ENCODE measurements at regions not wholly inside any gene's neighbourhood (a gene's known extent, or its start where the extent isn't known, plus 50 kb on each side); places are given as distances from the start of the nearest gene placed in this dataset.

DNA sequence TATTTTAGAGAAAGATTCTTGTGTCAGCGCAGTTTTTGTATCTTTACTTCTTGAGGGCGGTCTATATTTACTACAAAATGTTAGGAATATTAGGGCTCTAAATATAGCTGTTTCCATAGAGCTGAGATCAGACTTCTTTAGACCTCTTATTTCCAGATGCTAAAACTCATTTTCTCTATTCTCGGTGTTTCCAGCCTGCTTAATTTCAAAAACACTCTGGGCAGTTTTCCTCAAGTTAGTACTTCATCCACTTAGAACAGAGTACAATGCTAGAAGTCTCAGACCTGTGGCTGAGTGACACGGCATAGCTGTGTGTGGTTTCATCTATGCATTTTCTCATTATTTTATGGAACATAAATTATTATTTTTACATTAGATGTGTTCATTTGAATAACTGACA is 346.6 kb downstream of the PABPC4L start:
- Histone ChIP-seq H3K9ac (ENCODE audit: insufficient read length, low read depth) (no peak overlapping the region), H3K4me3 (ENCODE audit: insufficient read length, low read depth) (no peak overlapping the region), H3K36me3 (ENCODE audit: insufficient read depth, insufficient read length, low read length) (no peaks in the 10 kb centered on the region), H3K4me1 (ENCODE audit: insufficient read depth, insufficient read length) (no peaks in the 10 kb centered on the region), H3K27me3 (ENCODE audit: insufficient read depth, insufficient read length) (no peaks in the 10 kb centered on the region), H3K9me3 (ENCODE audit: insufficient read depth, low read length) (no peaks in the 10 kb centered on the region)
- TF ChIP-seq YY1 (IDR thresholded peaks at IDR 0.05; ENCODE audit: insufficient read depth, insufficient read length) (no peak), ZNF274 (IDR thresholded peaks at IDR 0.05; ENCODE audit: low read depth, low read length) (no peak), SUZ12 (IDR thresholded peaks at IDR 0.05; ENCODE audit: extremely low read depth, insufficient read depth, insufficient read length) (no peak)
- DNase-seq (ENCODE audit: low read depth, low spot score), result no peak

- TF ChIP-seq YY1 (IDR thresholded peaks at IDR 0.05; ENCODE audit: insufficient read depth, insufficient read length) (no peak), ZNF274 (IDR thresholded peaks at IDR 0.05; ENCODE audit: low read depth, low read length) (no peak), SUZ12 (IDR thresholded peaks at IDR 0.05; ENCODE audit: extremely low read depth, insufficient read depth, insufficient read length) (no peak)
- peak; percentile 1 for DNase-seq (ENCODE audit: low read depth, low spot score)
- no peaks in the 10 kb centered on the region for H3K36me3 ChIP-seq (ENCODE audit: insufficient read depth, insufficient read length, low read length)
- no peaks in the 10 kb centered on the region for H3K27me3 ChIP-seq (ENCODE audit: insufficient read depth, insufficient read length)
- H3K9ac ChIP-seq (ENCODE audit: insufficient read length, low read depth), result no peak overlapping the region
- H3K9me3 ChIP-seq (ENCODE audit: insufficient read depth, low read length), result no peaks in the 10 kb centered on the region
- H3K4me3 ChIP-seq (ENCODE audit: insufficient read length, low read depth), result no peak overlapping the region
- no peaks in the 10 kb centered on the region for H3K4me1 ChIP-seq (ENCODE audit: insufficient read depth, insufficient read length)
Measured at GRCh38 chr4:133839326-133839725, 362.3 kb downstream of the PABPC4L start.

- no peak for DNase-seq (ENCODE audit: low read depth, low spot score)
- H3K27me3 ChIP-seq (ENCODE audit: insufficient read depth, insufficient read length), result no peaks in the 10 kb centered on the region
- H3K4me1 ChIP-seq (ENCODE audit: insufficient read depth, insufficient read length), result no peaks in the 10 kb centered on the region
- no peaks in the 10 kb centered on the region for H3K36me3 ChIP-seq (ENCODE audit: insufficient read depth, insufficient read length, low read length)
- no peak overlapping the region for H3K4me3 ChIP-seq (ENCODE audit: insufficient read length, low read depth)
- no peak overlapping the region for H3K9ac ChIP-seq (ENCODE audit: insufficient read length, low read depth)
- no peaks in the 10 kb centered on the region for H3K9me3 ChIP-seq (ENCODE audit: insufficient read depth, low read length)
- no peak for TF ChIP-seq ZNF274 (IDR thresholded peaks at IDR 0.05; ENCODE audit: low read depth, low read length)
- TF ChIP-seq YY1 (IDR thresholded peaks at IDR 0.05; ENCODE audit: insufficient read depth, insufficient read length), result no peak
- no peak for TF ChIP-seq SUZ12 (IDR thresholded peaks at IDR 0.05; ENCODE audit: extremely low read depth, insufficient read depth, insufficient read length)
Measured at GRCh38 chr4:133823177-133823576, 378.4 kb downstream of the PABPC4L start.

DNA sequence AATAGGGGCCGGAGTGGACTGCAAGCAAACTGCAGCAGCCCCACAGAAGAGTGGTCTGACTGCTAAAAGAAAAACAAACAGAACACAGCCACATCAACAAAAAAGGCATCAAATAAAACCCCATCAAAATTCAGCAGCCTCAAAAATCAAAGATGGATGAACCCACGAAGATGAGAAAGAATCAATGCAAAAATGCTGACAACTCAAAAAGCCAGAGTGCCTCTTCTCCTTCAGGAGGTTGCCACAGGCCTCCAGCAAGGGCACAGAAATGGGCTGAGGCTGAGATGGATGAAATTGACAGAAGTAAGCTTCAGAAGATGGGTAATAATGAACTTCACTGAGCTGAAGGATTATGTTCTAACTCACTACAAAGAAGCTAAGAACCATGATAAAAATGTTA is 388.6 kb downstream of the PABPC4L start:
- TF ChIP-seq SUZ12 (IDR thresholded peaks at IDR 0.05; ENCODE audit: extremely low read depth, insufficient read depth, insufficient read length) (no peak), YY1 (IDR thresholded peaks at IDR 0.05; ENCODE audit: insufficient read depth, insufficient read length) (no peak), ZNF274 (IDR thresholded peaks at IDR 0.05; ENCODE audit: low read depth, low read length) (no peak)
- no peak for DNase-seq (ENCODE audit: low read depth, low spot score)

GRCh38 chr4:133812236-133812635 is 389.4 kb downstream of the PABPC4L start:
- TF ChIP-seq YY1 (IDR thresholded peaks at IDR 0.05; ENCODE audit: insufficient read depth, insufficient read length) (no peak), SUZ12 (IDR thresholded peaks at IDR 0.05; ENCODE audit: extremely low read depth, insufficient read depth, insufficient read length) (no peak), ZNF274 (IDR thresholded peaks at IDR 0.05; ENCODE audit: low read depth, low read length) (no peak)
- Histone ChIP-seq H3K9ac (ENCODE audit: insufficient read length, low read depth) (no peak overlapping the region), H3K4me1 (ENCODE audit: insufficient read depth, insufficient read length) (no peaks in the 10 kb centered on the region), H3K4me3 (ENCODE audit: insufficient read length, low read depth) (no peak overlapping the region), H3K36me3 (ENCODE audit: insufficient read depth, insufficient read length, low read length) (no peaks in the 10 kb centered on the region), H3K9me3 (ENCODE audit: insufficient read depth, low read length) (no peaks in the 10 kb centered on the region), H3K27me3 (ENCODE audit: insufficient read depth, insufficient read length) (no peaks in the 10 kb centered on the region)
- no peak for DNase-seq (ENCODE audit: low read depth, low spot score)

More for the DNA sequence above, 388.6 kb downstream of the PABPC4L start:
- no peak overlapping the region for H3K9ac ChIP-seq (ENCODE audit: insufficient read length, low read depth)
- H3K36me3 ChIP-seq (ENCODE audit: insufficient read depth, insufficient read length, low read length), result no peaks in the 10 kb centered on the region
- H3K9me3 ChIP-seq (ENCODE audit: insufficient read depth, low read length), result no peaks in the 10 kb centered on the region
- H3K27me3 ChIP-seq (ENCODE audit: insufficient read depth, insufficient read length), result no peaks in the 10 kb centered on the region
- H3K4me3 ChIP-seq (ENCODE audit: insufficient read length, low read depth), result no peak overlapping the region
- no peaks in the 10 kb centered on the region for H3K4me1 ChIP-seq (ENCODE audit: insufficient read depth, insufficient read length)

- DNase-seq (ENCODE audit: low read depth, low spot score), result no peak
- Histone ChIP-seq H3K4me1 (ENCODE audit: insufficient read depth, insufficient read length) (no peaks in the 10 kb centered on the region), H3K27me3 (ENCODE audit: insufficient read depth, insufficient read length) (no peaks in the 10 kb centered on the region), H3K9ac (ENCODE audit: insufficient read length, low read depth) (no peak overlapping the region), H3K36me3 (ENCODE audit: insufficient read depth, insufficient read length, low read length) (no peaks in the 10 kb centered on the region), H3K9me3 (ENCODE audit: insufficient read depth, low read length) (no peaks in the 10 kb centered on the region), H3K4me3 (ENCODE audit: insufficient read length, low read depth) (no peak overlapping the region)
- no peak for TF ChIP-seq YY1 (IDR thresholded peaks at IDR 0.05; ENCODE audit: insufficient read depth, insufficient read length)
- no peak for TF ChIP-seq ZNF274 (IDR thresholded peaks at IDR 0.05; ENCODE audit: low read depth, low read length)
- no peak for TF ChIP-seq SUZ12 (IDR thresholded peaks at IDR 0.05; ENCODE audit: extremely low read depth, insufficient read depth, insufficient read length)
Measured at GRCh38 chr4:133808151-133808550, 393.4 kb downstream of the PABPC4L start.

DNA sequence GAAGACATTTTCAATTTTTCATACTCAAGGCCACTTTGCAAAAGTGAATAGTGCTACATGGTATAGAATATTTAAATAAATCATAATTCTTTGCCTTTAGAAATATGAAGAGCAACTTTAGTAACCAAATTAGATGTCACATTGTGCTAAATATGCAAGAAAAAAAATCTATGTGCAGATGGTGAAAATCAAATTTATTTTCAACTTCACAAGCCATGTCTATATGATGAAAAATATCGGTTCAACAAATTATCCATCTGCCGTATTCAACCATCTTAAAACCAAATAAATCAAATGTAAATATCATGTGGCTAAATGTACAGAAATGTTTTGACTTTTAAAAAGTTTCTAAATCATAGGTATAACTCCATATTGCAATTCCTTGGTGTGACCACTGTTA is 398.2 kb downstream of the PABPC4L start:
- no peaks in the 10 kb centered on the region for H3K27me3 ChIP-seq (ENCODE audit: insufficient read depth, insufficient read length)
- H3K9ac ChIP-seq (ENCODE audit: insufficient read length, low read depth), result no peak overlapping the region
- no peaks in the 10 kb centered on the region for H3K4me1 ChIP-seq (ENCODE audit: insufficient read depth, insufficient read length)
- DNase-seq (ENCODE audit: low read depth, low spot score), result no peak
- TF ChIP-seq ZNF274 (IDR thresholded peaks at IDR 0.05; ENCODE audit: low read depth, low read length) (no peak), YY1 (IDR thresholded peaks at IDR 0.05; ENCODE audit: insufficient read depth, insufficient read length) (no peak), SUZ12 (IDR thresholded peaks at IDR 0.05; ENCODE audit: extremely low read depth, insufficient read depth, insufficient read length) (no peak)
- no peak overlapping the region for H3K4me3 ChIP-seq (ENCODE audit: insufficient read length, low read depth)
- H3K36me3 ChIP-seq (ENCODE audit: insufficient read depth, insufficient read length, low read length), result no peaks in the 10 kb centered on the region
- no peaks in the 10 kb centered on the region for H3K9me3 ChIP-seq (ENCODE audit: insufficient read depth, low read length)
